ENCODE measurements at regions not wholly inside any gene's neighbourhood (a gene's known extent, or its start where the extent isn't known, plus 50 kb on each side); places are given as distances from the start of the nearest gene placed in this dataset.

- POLR2A ChIA-PET: no interaction called here
- no peaks in the 10 kb centered on the region for H3K27me3 ChIP-seq (replicated peaks in 2 of 5; ENCODE audit: control insufficient read depth in 4 of 5, insufficient read depth in 5 of 5, low read length in 4 of 5)
Measured at GRCh38 chr1:98391175-98391574, 270.3 kb upstream of the SNX7 start.

GRCh38 chr1:98389809-98390208 is 271.7 kb upstream of the SNX7 start:
- H3K4me3 ChIP-seq (ENCODE audit: control insufficient read depth in 1 of 7, extremely low read depth in 1 of 7, insufficient read depth in 4 of 7, low read depth in 2 of 7, low read length in 6 of 7): no peak overlapping the region
- ChIA-PET CTCF (interaction anchor here (1.3 kb wide), 1 partner anchor 12 kb away, joined by 5 read pairs; no protein-coding TSS in a partner anchor), POLR2A (no interaction called here)
- no peaks in the 10 kb centered on the region for H3K27me3 ChIP-seq (replicated peaks in 2 of 5; ENCODE audit: control insufficient read depth in 4 of 5, insufficient read depth in 5 of 5, low read length in 4 of 5)
- DNase-seq: no peak
- H3K36me3 ChIP-seq (ENCODE audit: control insufficient read depth in 4 of 4, insufficient read depth in 4 of 4, low read length in 3 of 4): no peaks in the 10 kb centered on the region
- H3K27ac ChIP-seq (ENCODE audit: insufficient read depth in 1 of 2, low read depth in 1 of 2, low read length in 2 of 2, poor library complexity in 1 of 2, severe bottlenecking in 2 of 2): no peak overlapping the region
- no peaks in the 10 kb centered on the region for H3K9me3 ChIP-seq (ENCODE audit: control extremely low read depth in 1 of 5, control insufficient read depth in 4 of 5, insufficient read depth in 2 of 5, low read depth in 1 of 5, low read length in 4 of 5)
- H3K4me1 ChIP-seq (ENCODE audit: control extremely low read depth in 1 of 4, control insufficient read depth in 4 of 4, insufficient read depth in 4 of 4, low read length in 3 of 4): peaks cover 19 to 34% (median 21%) of the 10 kb centered on the region in 4 experiments

More at GRCh38 chr1:98391175-98391574, 270.3 kb upstream of the SNX7 start:
- Histone ChIP-seq H3K27ac (ENCODE audit: insufficient read depth in 1 of 2, low read depth in 1 of 2, low read length in 2 of 2, poor library complexity in 1 of 2, severe bottlenecking in 2 of 2) (no peak overlapping the region), H3K36me3 (ENCODE audit: control insufficient read depth in 4 of 4, insufficient read depth in 4 of 4, low read length in 3 of 4) (no peaks in the 10 kb centered on the region), H3K4me3 (ENCODE audit: control insufficient read depth in 1 of 7, extremely low read depth in 1 of 7, insufficient read depth in 4 of 7, low read depth in 2 of 7, low read length in 6 of 7) (no peak overlapping the region), H3K9me3 (ENCODE audit: control extremely low read depth in 1 of 5, control insufficient read depth in 4 of 5, insufficient read depth in 2 of 5, low read depth in 1 of 5, low read length in 4 of 5) (no peaks in the 10 kb centered on the region), H3K4me1 (ENCODE audit: control extremely low read depth in 1 of 4, control insufficient read depth in 4 of 4, insufficient read depth in 4 of 4, low read length in 3 of 4) (peaks cover 19 to 30% (median 20%) of the 10 kb centered on the region in 4 experiments)
- WGBS (ENCODE audit: insufficient coverage): no CpG with 5 or more reads among the region's 1 CpG
- CTCF ChIA-PET: no interaction called here
- DNase-seq: no peak

GRCh38 chr1:98388441-98388840 is 273.1 kb upstream of the SNX7 start:
- CTCF ChIA-PET: no interaction called here
- 0% methylated on average over 1 of the region's 4 CpGs for WGBS (ENCODE audit: insufficient coverage)
- H3K4me1 ChIP-seq (ENCODE audit: control extremely low read depth in 1 of 4, control insufficient read depth in 4 of 4, insufficient read depth in 4 of 4, low read length in 3 of 4): peaks cover 19 to 35% (median 22%) of the 10 kb centered on the region in 4 experiments
- H3K27me3 ChIP-seq (replicated peaks in 2 of 5; ENCODE audit: control insufficient read depth in 4 of 5, insufficient read depth in 5 of 5, low read length in 4 of 5): no peaks in the 10 kb centered on the region
- peak; percentile 77 to 95 (median 90) for DNase-seq
- H3K27ac ChIP-seq (ENCODE audit: insufficient read depth in 1 of 2, low read depth in 1 of 2, low read length in 2 of 2, poor library complexity in 1 of 2, severe bottlenecking in 2 of 2): no peak overlapping the region
- POLR2A ChIA-PET: no interaction called here
- H3K9me3 ChIP-seq (ENCODE audit: control extremely low read depth in 1 of 5, control insufficient read depth in 4 of 5, insufficient read depth in 2 of 5, low read depth in 1 of 5, low read length in 4 of 5): no peaks in the 10 kb centered on the region
- H3K4me3 ChIP-seq (ENCODE audit: control insufficient read depth in 1 of 7, extremely low read depth in 1 of 7, insufficient read depth in 4 of 7, low read depth in 2 of 7, low read length in 6 of 7): peak overlapping the region in 3 of 7 experiments; percentile 19 to 43 (median 33)
- H3K36me3 ChIP-seq (ENCODE audit: control insufficient read depth in 4 of 4, insufficient read depth in 4 of 4, low read length in 3 of 4): no peaks in the 10 kb centered on the region

GRCh38 chr1:98387701-98388100 is 273.8 kb upstream of the SNX7 start:
- peak in 1 of 3 donors; percentile 38 for DNase-seq
- peaks cover 19 to 35% (median 22%) of the 10 kb centered on the region in 4 experiments for H3K4me1 ChIP-seq (ENCODE audit: control extremely low read depth in 1 of 4, control insufficient read depth in 4 of 4, insufficient read depth in 4 of 4, low read length in 3 of 4)
- CTCF ChIA-PET: no interaction called here
- no peaks in the 10 kb centered on the region for H3K36me3 ChIP-seq (ENCODE audit: control insufficient read depth in 4 of 4, insufficient read depth in 4 of 4, low read length in 3 of 4)
- H3K9me3 ChIP-seq (ENCODE audit: control extremely low read depth in 1 of 5, control insufficient read depth in 4 of 5, insufficient read depth in 2 of 5, low read depth in 1 of 5, low read length in 4 of 5): no peaks in the 10 kb centered on the region
- POLR2A ChIA-PET: no interaction called here
- WGBS (ENCODE audit: insufficient coverage): 68% methylated on average over 4 of the region's 4 CpGs
- H3K27me3 ChIP-seq (replicated peaks in 2 of 5; ENCODE audit: control insufficient read depth in 4 of 5, insufficient read depth in 5 of 5, low read length in 4 of 5): no peaks in the 10 kb centered on the region
- H3K27ac ChIP-seq (ENCODE audit: insufficient read depth in 1 of 2, low read depth in 1 of 2, low read length in 2 of 2, poor library complexity in 1 of 2, severe bottlenecking in 2 of 2): no peak overlapping the region
- H3K4me3 ChIP-seq (ENCODE audit: control insufficient read depth in 1 of 7, extremely low read depth in 1 of 7, insufficient read depth in 4 of 7, low read depth in 2 of 7, low read length in 6 of 7): peak overlapping the region in 1 of 7 experiments; percentile 4

- Histone ChIP-seq H3K4me3 (ENCODE audit: control insufficient read depth in 1 of 7, extremely low read depth in 1 of 7, insufficient read depth in 4 of 7, low read depth in 2 of 7, low read length in 6 of 7) (no peak overlapping the region), H3K27ac (ENCODE audit: insufficient read depth in 1 of 2, low read depth in 1 of 2, low read length in 2 of 2, poor library complexity in 1 of 2, severe bottlenecking in 2 of 2) (no peak overlapping the region), H3K36me3 (ENCODE audit: control insufficient read depth in 4 of 4, insufficient read depth in 4 of 4, low read length in 3 of 4) (no peaks in the 10 kb centered on the region), H3K4me1 (ENCODE audit: control extremely low read depth in 1 of 4, control insufficient read depth in 4 of 4, insufficient read depth in 4 of 4, low read length in 3 of 4) (peaks cover 19 to 35% (median 22%) of the 10 kb centered on the region in 4 experiments), H3K27me3 (replicated peaks in 2 of 5; ENCODE audit: control insufficient read depth in 4 of 5, insufficient read depth in 5 of 5, low read length in 4 of 5) (no peaks in the 10 kb centered on the region), H3K9me3 (ENCODE audit: control extremely low read depth in 1 of 5, control insufficient read depth in 4 of 5, insufficient read depth in 2 of 5, low read depth in 1 of 5, low read length in 4 of 5) (no peaks in the 10 kb centered on the region)
- ChIA-PET CTCF (interaction anchor here (0.8 kb wide), 1 partner anchor 16 kb away, joined by 3 read pairs; no protein-coding TSS in a partner anchor), POLR2A (no interaction called here)
- no peak for DNase-seq
- WGBS (ENCODE audit: insufficient coverage): 100% methylated on average over 4 of the region's 4 CpGs
Measured at GRCh38 chr1:98386675-98387440, 274.7 kb upstream of the SNX7 start.

GRCh38 chr1:98385652-98386051 is 275.9 kb upstream of the SNX7 start:
- Histone ChIP-seq H3K4me1 (ENCODE audit: control extremely low read depth in 1 of 4, control insufficient read depth in 4 of 4, insufficient read depth in 4 of 4, low read length in 3 of 4) (peaks cover 19 to 35% (median 22%) of the 10 kb centered on the region in 4 experiments), H3K27me3 (replicated peaks in 2 of 5; ENCODE audit: control insufficient read depth in 4 of 5, insufficient read depth in 5 of 5, low read length in 4 of 5) (no peaks in the 10 kb centered on the region), H3K36me3 (ENCODE audit: control insufficient read depth in 4 of 4, insufficient read depth in 4 of 4, low read length in 3 of 4) (no peaks in the 10 kb centered on the region), H3K27ac (ENCODE audit: insufficient read depth in 1 of 2, low read depth in 1 of 2, low read length in 2 of 2, poor library complexity in 1 of 2, severe bottlenecking in 2 of 2) (no peak overlapping the region), H3K4me3 (ENCODE audit: control insufficient read depth in 1 of 7, extremely low read depth in 1 of 7, insufficient read depth in 4 of 7, low read depth in 2 of 7, low read length in 6 of 7) (no peak overlapping the region), H3K9me3 (ENCODE audit: control extremely low read depth in 1 of 5, control insufficient read depth in 4 of 5, insufficient read depth in 2 of 5, low read depth in 1 of 5, low read length in 4 of 5) (no peaks in the 10 kb centered on the region)
- ChIA-PET POLR2A (no interaction called here), CTCF (interaction anchor here (0.6 kb wide), 1 partner anchor 9 kb away, joined by 3 read pairs; no protein-coding TSS in a partner anchor)
- DNase-seq: no peak
- WGBS (ENCODE audit: insufficient coverage): 83% methylated on average over 1 of the region's 1 CpG

GRCh38 chr1:98384461-98385141 is 276.9 kb upstream of the SNX7 start:
- CTCF ChIA-PET: interaction anchor here (0.6 kb wide), 1 partner anchor 8 kb away, joined by 3 read pairs; no protein-coding TSS in a partner anchor

More at GRCh38 chr1:98384461-98385141, 276.9 kb upstream of the SNX7 start:
- DNase-seq: no peak
- Histone ChIP-seq H3K4me3 (ENCODE audit: control insufficient read depth in 1 of 7, extremely low read depth in 1 of 7, insufficient read depth in 4 of 7, low read depth in 2 of 7, low read length in 6 of 7) (no peak overlapping the region), H3K27me3 (replicated peaks in 2 of 5; ENCODE audit: control insufficient read depth in 4 of 5, insufficient read depth in 5 of 5, low read length in 4 of 5) (no peaks in the 10 kb centered on the region), H3K4me1 (ENCODE audit: control extremely low read depth in 1 of 4, control insufficient read depth in 4 of 4, insufficient read depth in 4 of 4, low read length in 3 of 4) (peaks cover 19 to 35% (median 22%) of the 10 kb centered on the region in 4 experiments), H3K9me3 (ENCODE audit: control extremely low read depth in 1 of 5, control insufficient read depth in 4 of 5, insufficient read depth in 2 of 5, low read depth in 1 of 5, low read length in 4 of 5) (no peaks in the 10 kb centered on the region), H3K36me3 (ENCODE audit: control insufficient read depth in 4 of 4, insufficient read depth in 4 of 4, low read length in 3 of 4) (no peaks in the 10 kb centered on the region), H3K27ac (ENCODE audit: insufficient read depth in 1 of 2, low read depth in 1 of 2, low read length in 2 of 2, poor library complexity in 1 of 2, severe bottlenecking in 2 of 2) (no peak overlapping the region)
- WGBS (ENCODE audit: insufficient coverage): 38% methylated on average over 1 of the region's 6 CpGs
- POLR2A ChIA-PET: no interaction called here

Data from common myeloid progenitor, CD34-positive (primary cell).